Left cardiac atrium (tissue), 4 donors: ENCODE measurements at regions not wholly inside any gene's neighbourhood (a gene's known extent, or its start where the extent isn't known, plus 50 kb on each side); places are given as distances from the start of the nearest gene placed in this dataset.
A peak's percentile ranks its signal among the peaks of the same experiment; 100 is the strongest.

Source experiments
- ATAC-seq, 2 donors: fragments of 200-7000 bp; cut with Tn5 transposase; one replicate each; pipeline ENCODE4 v1.9.1; 2020; ENCODE audit warnings: mild to moderate bottlenecking in 2 of 2, moderate library complexity in 2 of 2
- DNase-seq: peaks from one replicate; pipeline ENCODE4 v3.0.0-alpha.2; 2020
- intact Hi-C, 2 donors: fragments of 100-400 bp; cut with DNase I; formaldehyde crosslinking; loops; one replicate each; pipeline versions ENCODE4 v1.14.1 to v1.15.1; 2022 to 2023
- donor health status: DM: no; HTN: yes; CAD: no.
- donor health status: DM: no; HTN: yes; CAD: no; lungs with severe emphysema.
- donor health status: DM: yes; HTN: yes; CAD: no.
- donor health status: Dilated cardiomyopathy.

GRCh38 chr3:165462636-165463334, 266.6 kb upstream of the SLITRK3 start:
- intact Hi-C loops, result no loop called here
- ATAC-seq, result peak in 1 of 2 donors; percentile 80
- no peak for DNase-seq

DNA sequence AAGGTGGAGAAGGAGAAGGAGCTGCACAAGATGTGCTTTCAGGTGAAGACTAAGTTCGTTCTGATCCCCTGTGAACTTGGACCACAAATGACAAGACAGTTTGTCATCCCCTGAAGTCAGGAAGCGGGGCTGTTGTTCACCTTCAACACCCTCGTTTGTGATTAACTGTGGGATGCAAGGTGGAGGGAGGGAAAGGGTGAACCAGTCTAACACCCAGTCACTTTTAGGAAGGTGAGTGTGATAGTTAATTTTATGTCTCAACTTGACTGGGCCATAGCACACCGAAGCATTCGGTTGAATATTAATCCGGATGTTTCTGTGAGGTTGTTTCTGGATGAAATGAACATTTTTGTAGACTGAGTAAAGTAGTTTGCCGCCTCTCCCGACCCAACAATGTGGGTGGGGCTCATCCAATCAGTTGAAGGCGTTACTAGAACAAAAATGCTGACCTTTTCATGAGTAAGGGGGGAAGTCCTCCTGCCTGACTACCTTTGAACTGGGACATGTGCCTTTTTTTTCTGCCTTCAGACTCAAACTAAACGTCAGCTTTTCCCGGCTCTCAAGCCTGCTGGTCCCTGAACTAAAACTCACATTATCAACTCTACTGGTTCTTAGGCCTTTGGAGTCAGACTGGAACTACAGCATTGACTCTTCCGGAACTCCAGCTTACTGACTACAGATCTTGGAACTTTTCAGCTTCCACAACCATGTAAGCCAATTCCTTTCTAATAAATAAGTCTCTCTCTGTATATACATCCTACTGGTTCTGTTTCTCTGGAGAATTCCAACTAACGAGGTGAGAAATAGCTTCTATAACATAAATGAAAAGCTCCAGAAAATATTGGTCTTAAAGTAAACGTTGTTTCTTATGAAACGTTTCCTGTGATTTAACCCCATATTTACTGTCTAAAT, 264.0 kb upstream of the SLITRK3 start:
- DNase-seq (no peak), ATAC-seq (no peak)
- intact Hi-C loops, result no loop called here

GRCh38 chr3:165459111-165459510, 262.9 kb upstream of the SLITRK3 start:
- DNase-seq (no peak), ATAC-seq (no peak)
- intact Hi-C loops, result no loop called here

- DNase-seq (no peak), ATAC-seq (no peak)
- intact Hi-C loops, result no loop called here
Measured at GRCh38 chr3:165457096-165457495, 260.9 kb upstream of the SLITRK3 start.

DNA sequence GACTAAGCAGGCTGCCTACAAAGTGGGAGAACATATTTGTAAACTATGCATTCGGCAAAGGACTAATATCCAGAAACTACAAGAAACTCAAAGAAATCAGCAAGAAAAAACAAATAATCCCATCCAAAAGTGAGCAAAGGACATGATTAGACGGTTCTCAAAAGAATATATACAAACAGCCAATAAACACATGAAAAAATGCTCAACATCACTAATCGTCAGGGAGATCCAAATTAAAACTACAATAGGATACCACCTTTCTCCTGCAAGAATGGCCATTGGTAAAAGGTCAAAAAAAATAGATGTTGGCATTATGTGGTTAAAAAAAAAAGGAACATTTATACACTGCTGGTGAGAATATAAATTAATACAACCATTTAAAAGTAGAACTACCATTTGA, 259.6 kb upstream of the SLITRK3 start:
- intact Hi-C loops, result no loop called here
- ATAC-seq (no peak), DNase-seq (no peak)

- intact Hi-C loops, result no loop called here
- ATAC-seq, result no peak
- no peak for DNase-seq
Measured at GRCh38 chr3:165455360-165455759, 259.2 kb upstream of the SLITRK3 start.

GRCh38 chr3:165451371-165452070, 255.3 kb upstream of the SLITRK3 start:
- intact Hi-C loops, result no loop called here
- ATAC-seq, result no peak
- no peak for DNase-seq

DNA sequence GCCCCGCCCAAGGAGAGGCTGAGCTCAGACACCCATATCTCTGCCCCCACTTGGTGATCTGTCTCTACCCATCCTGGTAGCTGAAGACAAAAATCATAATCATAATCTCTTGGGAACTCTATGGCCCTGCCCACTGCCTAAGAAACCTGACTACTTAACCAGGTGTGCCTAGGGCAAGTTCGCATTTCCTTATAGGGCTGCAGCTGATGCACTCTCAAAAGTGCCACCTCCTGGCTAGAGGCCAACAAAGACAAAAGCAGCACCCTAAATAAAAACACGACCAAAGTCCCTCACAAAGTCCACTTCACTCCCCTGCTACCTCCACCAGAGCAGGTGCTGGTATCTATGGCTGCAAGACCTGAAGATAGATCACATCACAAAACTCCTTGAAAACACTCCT, 250.4 kb upstream of the SLITRK3 start:
- intact Hi-C loops, result no loop called here
- ATAC-seq (no peak), DNase-seq (no peak)

DNA sequence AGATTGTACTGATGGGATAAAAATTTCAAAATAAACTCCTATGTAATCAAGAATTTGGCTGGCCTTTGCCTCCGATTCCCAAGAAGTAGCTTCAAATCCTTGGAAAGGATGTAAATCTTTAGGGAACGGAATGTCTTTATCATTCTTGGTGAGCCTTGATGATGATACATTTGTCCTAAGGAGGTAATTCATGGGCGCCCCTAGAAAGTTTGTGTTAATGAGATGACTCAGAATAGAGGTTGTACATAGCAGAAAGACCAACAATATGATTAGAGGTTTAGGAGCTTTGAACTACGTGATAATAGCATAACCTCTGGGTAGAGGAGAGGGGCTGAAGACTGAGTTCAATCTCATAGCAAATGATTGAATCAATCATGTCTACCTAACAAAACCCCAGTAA, 248.6 kb upstream of the SLITRK3 start:
- intact Hi-C loops, result no loop called here
- ATAC-seq (no peak), DNase-seq (no peak)

GRCh38 chr3:165443664-165444063, 247.5 kb upstream of the SLITRK3 start:
- DNase-seq (no peak), ATAC-seq (no peak)
- intact Hi-C loops, result no loop called here

- ATAC-seq (no peak), DNase-seq (no peak)
- intact Hi-C loops, result no loop called here
Measured at GRCh38 chr3:165442061-165442460, 245.9 kb upstream of the SLITRK3 start.

GRCh38 chr3:165440380-165440779, 244.2 kb upstream of the SLITRK3 start:
- no peak for ATAC-seq
- intact Hi-C loops, result no loop called here
- no peak for DNase-seq

- ATAC-seq (no peak), DNase-seq (no peak)
- intact Hi-C loops, result no loop called here
Measured at GRCh38 chr3:165439765-165440164, 243.6 kb upstream of the SLITRK3 start.

DNA sequence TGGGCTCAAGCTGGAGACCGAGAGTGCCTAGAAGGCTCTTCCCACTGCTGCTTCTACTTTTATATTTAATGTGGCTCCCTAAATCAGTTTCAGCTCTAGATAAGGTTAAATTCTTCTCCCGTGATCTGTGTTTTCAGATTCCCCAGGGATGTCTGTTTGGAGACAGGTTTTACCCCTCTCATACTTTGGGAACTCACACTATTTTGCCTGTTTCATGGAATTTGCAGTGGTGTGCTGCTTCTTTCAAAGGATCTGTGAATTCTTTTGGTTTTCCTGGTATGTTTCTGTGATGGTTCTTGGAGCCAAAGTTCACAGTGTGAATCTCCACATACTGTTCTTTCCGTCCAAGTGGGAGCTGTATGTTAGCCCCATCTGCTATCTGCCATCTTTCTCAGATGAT, 238.3 kb upstream of the SLITRK3 start:
- ATAC-seq, result no peak
- intact Hi-C loops, result no loop called here
- DNase-seq, result no peak

GRCh38 chr3:165406425-165406824, 210.2 kb upstream of the SLITRK3 start:
- no peak for ATAC-seq
- DNase-seq, result no peak
- intact Hi-C loops, result no loop called here

DNA sequence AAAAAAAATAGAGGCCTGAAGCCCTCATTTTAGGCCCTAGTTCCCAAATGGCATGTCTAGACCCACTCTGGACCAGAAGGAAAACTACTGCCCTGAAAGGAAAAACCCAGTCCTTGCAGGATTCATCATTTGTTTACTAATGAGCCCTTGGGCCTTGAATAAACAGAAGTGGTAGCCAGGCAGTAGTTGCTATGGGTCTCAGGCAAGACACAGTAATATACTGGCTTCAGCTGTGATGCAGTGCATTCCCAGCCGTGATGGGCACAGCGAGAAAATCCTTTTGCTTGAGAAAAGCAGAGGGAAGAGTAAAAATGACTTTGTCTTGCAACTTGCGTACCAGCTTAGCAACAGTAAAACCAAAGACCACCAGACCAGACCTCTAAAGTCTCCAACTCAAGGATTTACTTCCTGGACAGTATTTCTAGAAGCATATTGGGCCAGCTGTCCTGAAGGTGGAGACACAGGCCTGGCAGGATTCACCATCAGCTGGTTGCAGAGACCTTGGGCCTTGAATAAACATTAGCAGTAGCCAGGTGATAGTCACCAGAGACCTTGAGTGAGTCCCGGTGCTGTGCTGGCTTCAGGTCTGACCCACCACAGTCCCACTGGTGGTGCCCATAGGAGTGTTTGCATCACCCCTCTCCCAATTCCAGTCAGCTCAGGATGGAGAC, 208.3 kb upstream of the SLITRK3 start:
- intact Hi-C loops, result no loop called here
- ATAC-seq (no peak), DNase-seq (no peak)

- no peak for DNase-seq
- intact Hi-C loops, result no loop called here
- ATAC-seq, result no peak
Measured at GRCh38 chr3:165403666-165404065, 207.5 kb upstream of the SLITRK3 start.

- DNase-seq (no peak), ATAC-seq (no peak)
- intact Hi-C loops, result no loop called here
Measured at GRCh38 chr3:165395188-165395587, 199.0 kb upstream of the SLITRK3 start.

DNA sequence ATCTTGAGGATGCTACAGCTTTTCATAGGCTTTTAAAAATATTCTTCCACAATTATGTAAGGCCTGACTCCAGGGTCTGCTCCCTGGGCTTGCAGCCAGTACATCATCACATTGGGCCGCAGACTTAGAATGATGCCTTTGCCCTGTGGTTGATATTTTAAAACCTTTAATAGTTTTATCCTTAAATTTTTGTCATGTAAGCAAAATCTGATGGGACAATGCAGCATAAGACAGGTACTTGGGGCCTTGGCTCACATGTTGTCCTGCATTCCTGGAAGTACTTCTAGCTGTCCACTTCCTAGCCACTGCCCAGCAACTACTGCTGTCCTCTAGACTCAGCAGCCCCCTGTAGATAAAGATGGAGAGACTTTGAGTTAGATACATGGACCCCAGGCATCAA, 197.3 kb upstream of the SLITRK3 start:
- intact Hi-C loops, result no loop called here

DNA sequence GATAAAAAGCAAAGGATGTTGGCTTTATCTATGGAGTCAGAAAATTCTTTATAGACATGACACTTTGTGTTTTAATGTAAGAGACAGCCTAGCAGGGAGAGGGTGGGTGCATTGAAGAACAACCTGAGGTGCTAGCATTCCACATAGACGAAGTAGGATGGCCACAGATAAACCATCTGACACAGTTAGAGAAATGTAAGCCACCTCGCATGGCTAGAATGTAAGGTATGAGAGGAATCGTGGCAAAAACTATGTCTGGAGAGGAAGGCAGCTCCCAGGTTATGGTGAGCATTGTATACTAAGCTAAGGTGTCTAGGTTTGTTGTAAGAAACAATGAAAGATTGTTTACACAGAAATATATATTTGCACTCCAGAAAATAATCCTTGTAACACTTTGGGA, 194.0 kb upstream of the SLITRK3 start:
- intact Hi-C loops, result no loop called here
- no peak for DNase-seq
- no peak for ATAC-seq

More for the DNA sequence above, 197.3 kb upstream of the SLITRK3 start:
- no peak for DNase-seq
- no peak for ATAC-seq
